Adrenal gland (tissue), 5 donors: ENCODE measurements at regions not wholly inside any gene's neighbourhood (a gene's known extent, or its start where the extent isn't known, plus 50 kb on each side); places are given as distances from the start of the nearest gene placed in this dataset.

ENCODE experiments used
- CTCF ChIP-seq, 6 experiments: fragments of 450-650 bp in 4 of 6; fragments of 200-600 bp in 2 of 6; sonication (generic) in 1 of 6; IDR thresholded peaks; 1 replicate in 5 of 6; 2 replicates in 1 of 6; pipeline versions ENCODE4 v1.5.1 to v1.8.0; 2016 to 2021; ENCODE audit warnings: antibody characterized with exemption in 6 of 6, mild to moderate bottlenecking in 2 of 6, moderate library complexity in 1 of 6
- POLR2A ChIP-seq, 2 donors: fragments of 450-650 bp; IDR thresholded peaks; one replicate each; pipeline ENCODE4 v1.6.1; 2017; ENCODE audit warnings: antibody characterized with exemption in 2 of 2, mild to moderate bottlenecking in 2 of 2, moderate library complexity in 1 of 2
- donor health status: DM: no; HTN: no; CAD: no.

- TF ChIP-seq CTCF (IDR thresholded peaks at IDR 0.05), result no peak
- TF ChIP-seq POLR2A (IDR thresholded peaks at IDR 0.05), result no peak
Observed at GRCh38 chrX:148135738-148136137, 154.6 kb downstream of the FMR1NB start.
